Body of pancreas (tissue), 4 donors: ENCODE measurements at regions not wholly inside any gene's neighbourhood (a gene's known extent, or its start where the extent isn't known, plus 50 kb on each side); places are given as distances from the start of the nearest gene placed in this dataset.

ENCODE experiments used
- POLR2A ChIP-seq, 3 donors: fragments of 450-650 bp; IDR thresholded peaks; one replicate each; pipeline ENCODE4 v1.6.1; 2016; ENCODE audit warnings: antibody characterized with exemption in 3 of 3, mild to moderate bottlenecking in 2 of 3
- TF ChIP-seq, protein P1 (sequence below), 7 experiments: fragments of 450-650 bp in 4 of 7; fragments of 200-600 bp in 3 of 7; sonication (generic) in 3 of 7; IDR thresholded peaks; one replicate each; pipeline ENCODE4 v1.5.1; 2016 to 2019; ENCODE audit warnings: antibody characterized with exemption in 7 of 7

DNA sequence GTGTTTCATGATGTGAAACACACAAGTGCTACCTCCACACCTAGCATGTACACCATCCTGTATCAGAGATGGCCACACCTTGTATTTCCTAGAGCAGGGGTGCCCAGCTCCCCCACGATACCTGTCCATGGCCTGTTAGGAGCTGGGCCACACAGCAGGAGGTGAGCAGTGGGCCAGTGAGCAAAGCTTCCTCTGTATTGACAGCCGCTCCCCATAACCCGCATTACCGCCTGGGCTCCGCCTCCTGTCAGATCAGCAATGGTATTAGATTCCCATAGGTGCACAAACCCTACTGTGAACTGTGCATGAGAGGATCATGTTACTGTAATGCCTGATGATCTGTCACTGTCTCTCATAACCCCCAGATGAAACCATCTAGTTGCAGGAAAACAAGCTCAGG lies 145.6 kb upstream of the RNF32 start:
- TF ChIP-seq, protein P1, sequence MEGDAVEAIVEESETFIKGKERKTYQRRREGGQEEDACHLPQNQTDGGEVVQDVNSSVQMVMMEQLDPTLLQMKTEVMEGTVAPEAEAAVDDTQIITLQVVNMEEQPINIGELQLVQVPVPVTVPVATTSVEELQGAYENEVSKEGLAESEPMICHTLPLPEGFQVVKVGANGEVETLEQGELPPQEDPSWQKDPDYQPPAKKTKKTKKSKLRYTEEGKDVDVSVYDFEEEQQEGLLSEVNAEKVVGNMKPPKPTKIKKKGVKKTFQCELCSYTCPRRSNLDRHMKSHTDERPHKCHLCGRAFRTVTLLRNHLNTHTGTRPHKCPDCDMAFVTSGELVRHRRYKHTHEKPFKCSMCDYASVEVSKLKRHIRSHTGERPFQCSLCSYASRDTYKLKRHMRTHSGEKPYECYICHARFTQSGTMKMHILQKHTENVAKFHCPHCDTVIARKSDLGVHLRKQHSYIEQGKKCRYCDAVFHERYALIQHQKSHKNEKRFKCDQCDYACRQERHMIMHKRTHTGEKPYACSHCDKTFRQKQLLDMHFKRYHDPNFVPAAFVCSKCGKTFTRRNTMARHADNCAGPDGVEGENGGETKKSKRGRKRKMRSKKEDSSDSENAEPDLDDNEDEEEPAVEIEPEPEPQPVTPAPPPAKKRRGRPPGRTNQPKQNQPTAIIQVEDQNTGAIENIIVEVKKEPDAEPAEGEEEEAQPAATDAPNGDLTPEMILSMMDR (IDR thresholded peaks at IDR 0.05) = no peak
- no peak for TF ChIP-seq POLR2A (IDR thresholded peaks at IDR 0.05)
